Testis (tissue), 2 donors: ENCODE measurements at regions not wholly inside any gene's neighbourhood (a gene's known extent, or its start where the extent isn't known, plus 50 kb on each side); places are given as distances from the start of the nearest gene placed in this dataset.

Experiments
- DNase-seq: peaks from one replicate; pipeline ENCODE4 v3.0.0-alpha.2; 2019
- H3K27ac ChIP-seq, 2 donors: fragments of 200-600 bp; sonication (generic); one replicate each; pipeline ENCODE4 v1.5.1; 2019
- H3K27me3 ChIP-seq: fragments of 200-600 bp; sonication (generic); one replicate; pipeline ENCODE4 v1.5.1; 2019
- H3K36me3 ChIP-seq: fragments of 200-600 bp; sonication (generic); one replicate; pipeline ENCODE4 v1.5.1; 2017; ENCODE audit warnings: low read depth; ENCODE audit errors: missing control alignments
- H3K4me1 ChIP-seq: fragments of 200-600 bp; sonication (generic); one replicate; pipeline ENCODE4 v1.5.1; 2019
- H3K4me3 ChIP-seq, 2 donors: fragments of 200-600 bp; sonication (generic); one replicate each; pipeline ENCODE4 v1.5.1; 2017 to 2019
- H3K9me3 ChIP-seq: fragments of 200-600 bp; sonication (generic); one replicate; pipeline ENCODE4 v1.5.1; 2017
- CTCF ChIP-seq, 3 experiments: fragments of 450-650 bp in 2 of 3; fragments of 200-600 bp in 1 of 3; sonication (generic) in 1 of 3; IDR thresholded peaks; one replicate each; pipeline ENCODE4 v1.5.1; 2016 to 2019; ENCODE audit warnings: antibody characterized with exemption in 3 of 3, mild to moderate bottlenecking in 2 of 3, moderate library complexity in 1 of 3
- POLR2A ChIP-seq: fragments of 450-650 bp; IDR thresholded peaks from one replicate; pipeline ENCODE4 v1.6.1; 2017; ENCODE audit warnings: antibody characterized with exemption, mild to moderate bottlenecking, moderate library complexity
- WGBS, 2 donors: methylation state at CpG; one replicate each; pipeline ENCODE4 v1.1.5; 2018; 5-methylcytosine and 5-hydroxymethylcytosine counted together
- intact Hi-C: fragments of 100-400 bp; cut with DNase I; formaldehyde crosslinking; loops from one replicate; pipeline ENCODE4 v1.15.1; 2023; ENCODE audit warnings: low total_unique reads

DNA sequence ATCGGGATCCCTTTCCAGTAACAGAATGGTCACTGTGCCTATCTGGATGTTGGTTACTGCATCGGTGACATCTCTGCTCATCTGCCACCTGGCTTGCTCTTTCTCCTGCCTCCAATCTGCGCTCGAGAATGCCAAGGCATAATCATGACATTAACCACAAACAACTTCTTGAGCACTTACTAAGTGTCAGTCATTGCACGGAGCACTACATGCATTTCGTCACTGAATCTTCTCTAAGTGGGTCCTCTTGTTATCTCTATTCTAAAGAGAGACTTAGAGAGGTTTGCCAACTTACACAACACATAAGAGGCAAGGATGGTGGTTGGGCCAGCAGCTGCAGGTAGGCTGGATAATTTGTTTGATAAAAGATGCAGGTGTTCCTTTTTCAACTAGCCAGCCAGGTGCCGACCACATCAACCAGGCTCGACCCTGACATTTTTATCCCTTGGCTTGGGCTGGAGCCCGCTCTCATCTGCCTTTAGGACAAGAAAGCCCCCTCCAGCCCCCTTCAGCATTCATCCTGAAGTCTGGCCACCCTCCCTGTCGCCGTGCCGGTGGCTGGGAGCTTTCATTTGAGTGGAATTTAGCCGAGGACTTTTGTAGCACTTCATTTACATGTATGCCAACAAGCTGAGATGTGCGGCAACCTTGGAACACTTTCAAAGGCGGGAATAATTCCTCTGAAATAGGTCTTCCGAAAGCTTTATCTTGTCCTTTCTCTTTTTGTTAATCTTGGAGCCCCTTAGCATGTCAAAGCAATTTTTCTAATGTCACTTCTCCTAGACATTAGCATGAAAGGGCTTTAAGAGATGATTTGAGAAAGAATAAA, 89.3 kb upstream of the NKD1 start:
- Histone ChIP-seq H3K4me3 (no peak overlapping the region), H3K36me3 (no peaks in the 10 kb centered on the region), H3K4me1 (no peaks in the 10 kb centered on the region), H3K27ac (no peak overlapping the region), H3K27me3 (no peaks in the 10 kb centered on the region), H3K9me3 (no peaks in the 10 kb centered on the region)
- no peak for DNase-seq
- intact Hi-C loops: no loop called here
- 61 to 67% methylated on average over 13 to 16 of the region's 16 CpGs for WGBS, 2 donors
- no peak for TF ChIP-seq CTCF (IDR thresholded peaks at IDR 0.05)
- no peak for TF ChIP-seq POLR2A

GRCh38 chr16:50457979-50458491, 89.2 kb upstream of the BRD7 start:
- intact Hi-C loops: no loop called here
- Histone ChIP-seq H3K4me3 (no peak overlapping the region), H3K36me3 (no peaks in the 10 kb centered on the region), H3K27ac (no peak overlapping the region), H3K27me3 (no peaks in the 10 kb centered on the region), H3K9me3 (no peaks in the 10 kb centered on the region), H3K4me1 (no peaks in the 10 kb centered on the region)
- TF ChIP-seq CTCF (IDR thresholded peaks at IDR 0.05) (no peak), POLR2A (no peak)
- 87% methylated on average over 5 of the region's 5 CpGs for WGBS, 2 donors
- no peak for DNase-seq

DNA sequence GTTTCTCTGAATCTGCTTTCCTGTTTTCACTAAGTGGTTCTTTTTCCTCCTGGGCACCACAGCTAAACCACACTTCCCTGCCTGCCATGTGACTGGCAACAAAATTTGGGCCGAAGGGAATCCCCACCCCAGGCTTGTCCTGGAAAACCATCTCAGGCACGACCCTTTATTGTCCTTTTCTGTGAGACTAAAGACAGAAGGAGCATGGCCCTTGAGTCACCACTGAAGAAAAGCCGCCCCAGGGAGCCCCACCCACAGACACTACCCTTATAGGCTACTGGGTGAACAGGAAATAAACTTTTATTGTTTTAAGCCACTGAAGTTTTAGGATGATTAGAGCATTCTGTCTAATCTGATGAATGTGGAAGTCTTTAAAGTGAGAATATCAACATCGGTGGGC, 88.6 kb upstream of the BRD7 start:
- intact Hi-C loops: no loop called here
- Histone ChIP-seq H3K27ac (no peak overlapping the region), H3K4me3 (no peak overlapping the region), H3K4me1 (no peaks in the 10 kb centered on the region), H3K9me3 (no peaks in the 10 kb centered on the region), H3K36me3 (no peaks in the 10 kb centered on the region), H3K27me3 (no peaks in the 10 kb centered on the region)
- TF ChIP-seq POLR2A (no peak), CTCF (IDR thresholded peaks at IDR 0.05) (no peak)
- DNase-seq: no peak
- WGBS, 2 donors: 61 to 70% methylated on average over 4 of the region's 4 CpGs

DNA sequence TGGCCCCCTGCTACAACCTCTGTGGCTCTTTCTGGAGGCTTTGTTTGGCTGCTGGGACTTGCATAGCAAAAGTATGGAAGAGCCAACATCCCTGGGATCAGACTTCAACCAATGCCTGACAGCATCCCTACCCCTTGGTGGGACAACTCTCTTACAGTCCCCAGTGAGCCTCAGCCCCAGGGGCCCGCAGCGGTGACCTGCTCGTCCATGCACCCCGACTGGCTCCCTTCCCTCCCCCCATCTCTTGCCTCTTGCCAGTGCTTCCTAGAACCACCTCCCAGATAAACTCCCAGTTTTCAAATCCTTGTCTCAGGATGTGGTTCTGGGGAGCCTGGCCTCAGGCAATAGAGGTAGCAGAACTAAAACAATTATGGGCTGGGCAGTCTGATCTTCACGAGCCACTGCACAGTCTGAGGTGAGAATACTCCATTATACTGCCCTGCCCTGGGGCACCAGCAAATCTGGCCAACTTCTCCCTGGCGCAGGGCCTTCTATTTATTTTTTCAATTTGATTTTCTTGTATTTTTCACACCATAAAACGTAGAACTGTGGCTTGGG, 86.6 kb upstream of the BRD7 start:
- Histone ChIP-seq H3K4me1 (no peaks in the 10 kb centered on the region), H3K9me3 (no peaks in the 10 kb centered on the region), H3K36me3 (no peaks in the 10 kb centered on the region), H3K27me3 (no peaks in the 10 kb centered on the region), H3K4me3 (no peak overlapping the region), H3K27ac (no peak overlapping the region)
- intact Hi-C loops: no loop called here
- TF ChIP-seq POLR2A (no peak), CTCF (IDR thresholded peaks at IDR 0.05) (no peak)
- WGBS, 2 donors: 76 to 85% methylated on average over 5 to 7 of the region's 7 CpGs
- DNase-seq: no peak
